H9 (cell line): ENCODE measurements at regions not wholly inside any gene's neighbourhood (a gene's known extent, or its start where the extent isn't known, plus 50 kb on each side); places are given as distances from the start of the nearest gene placed in this dataset.

Source experiments
- DNase-seq: peaks from one replicate; pipeline ENCODE4 v3.0.0-alpha.2; 2017
- H2AFZ ChIP-seq: one replicate; pipeline ENCODE4 v1.6.1; 2013; ENCODE audit warnings: mild to moderate bottlenecking, low read length, control low read depth, moderate library complexity
- H2AK5ac ChIP-seq: 2 replicates; pipeline ENCODE4 v1.6.1; 2013; ENCODE audit warnings: low read length, control low read depth, mixed read lengths; ENCODE audit not compliant: insufficient read length
- H2BK120ac ChIP-seq: one replicate; pipeline ENCODE4 v1.6.1; 2013; ENCODE audit warnings: low read depth, mild to moderate bottlenecking, low read length, control low read depth, inconsistent platforms; ENCODE audit not compliant: poor library complexity, severe bottlenecking
- H2BK12ac ChIP-seq: 2 replicates; pipeline ENCODE4 v1.6.1; 2013; ENCODE audit warnings: low read length, control low read depth, mixed read lengths, low read depth; ENCODE audit not compliant: insufficient read length
- H2BK15ac ChIP-seq: 2 replicates; pipeline ENCODE4 v1.6.1; 2013; ENCODE audit warnings: low read depth, low read length, control low read depth
- H2BK20ac ChIP-seq: one replicate; pipeline ENCODE4 v1.6.1; 2013; ENCODE audit warnings: low read depth, mild to moderate bottlenecking, low read length, control low read depth, inconsistent platforms; ENCODE audit not compliant: poor library complexity, severe bottlenecking
- H2BK5ac ChIP-seq: 2 replicates; pipeline ENCODE4 v1.6.1; 2013; ENCODE audit warnings: low read length, control low read depth, mixed read lengths; ENCODE audit not compliant: insufficient read length
- H3K14ac ChIP-seq: 2 replicates; pipeline ENCODE4 v1.6.1; 2013; ENCODE audit warnings: low read length, control low read depth; ENCODE audit not compliant: insufficient read depth
- H3K18ac ChIP-seq: 2 replicates; pipeline ENCODE4 v1.6.1; 2013; ENCODE audit warnings: low read depth, mild to moderate bottlenecking, mixed read lengths, low read length, control low read depth; ENCODE audit not compliant: insufficient read length
- H3K23ac ChIP-seq: 2 replicates; pipeline ENCODE4 v1.6.1; 2013; ENCODE audit warnings: low read length, control low read depth, mixed read lengths, low read depth; ENCODE audit not compliant: insufficient read length
- H3K23me2 ChIP-seq: 2 replicates; pipeline ENCODE4 v1.6.1; 2013; ENCODE audit warnings: low read depth, mild to moderate bottlenecking, mixed read lengths, low read length, control low read depth; ENCODE audit not compliant: insufficient read length, poor library complexity, severe bottlenecking
- H3K27ac ChIP-seq: 2 replicates; pipeline ENCODE4 v1.5.1; 2013; ENCODE audit warnings: low read length, control low read depth, mixed read lengths, low read depth; ENCODE audit not compliant: insufficient read length
- H3K27me3 ChIP-seq: 2 replicates; pipeline ENCODE4 v1.6.1; 2013; ENCODE audit warnings: low read length, control low read depth, inconsistent platforms; ENCODE audit not compliant: insufficient read depth
- H3K4ac ChIP-seq: 2 replicates; pipeline ENCODE4 v1.6.1; 2013; ENCODE audit warnings: low read depth, mild to moderate bottlenecking, control low read depth, inconsistent platforms, low read length, moderate library complexity
- H3K4me1 ChIP-seq: 2 replicates; pipeline ENCODE4 v1.6.1; 2013; ENCODE audit warnings: low read length, control low read depth, inconsistent platforms; ENCODE audit not compliant: insufficient read depth
- H3K4me2 ChIP-seq: 2 replicates; pipeline ENCODE4 v1.6.1; 2013; ENCODE audit warnings: low read length, control low read depth, mixed read lengths; ENCODE audit not compliant: insufficient read length, insufficient read depth
- H3K56ac ChIP-seq: 2 replicates; pipeline ENCODE4 v1.6.1; 2013; ENCODE audit warnings: low read depth, mild to moderate bottlenecking, mixed read lengths, low read length, control low read depth; ENCODE audit not compliant: insufficient read length
- H3K79me1 ChIP-seq: 2 replicates; pipeline ENCODE4 v1.6.1; 2013; ENCODE audit warnings: low read depth, mild to moderate bottlenecking, moderate library complexity, low read length, control low read depth, inconsistent platforms; ENCODE audit not compliant: insufficient read depth, poor library complexity, severe bottlenecking
- H3K79me2 ChIP-seq: 2 replicates; pipeline ENCODE4 v1.6.1; 2013; ENCODE audit warnings: low read length, control low read depth, inconsistent platforms; ENCODE audit not compliant: insufficient read depth
- H3K9ac ChIP-seq: 2 replicates; pipeline ENCODE4 v1.6.1; 2013; ENCODE audit warnings: low read length, control low read depth, mixed read lengths; ENCODE audit not compliant: insufficient read length; ENCODE audit errors: extremely low read depth
- H3K9me3 ChIP-seq: one replicate; pipeline ENCODE4 v1.6.1; 2013; ENCODE audit warnings: low read depth, low read length, inconsistent platforms; ENCODE audit not compliant: control insufficient read depth
- H3T11ph ChIP-seq: one replicate; pipeline ENCODE4 v1.6.1; 2013; ENCODE audit warnings: mild to moderate bottlenecking, low read length, control low read depth, inconsistent platforms
- H4K20me1 ChIP-seq: one replicate; pipeline ENCODE4 v1.6.1; 2013; ENCODE audit not compliant: control insufficient read depth, insufficient read length, insufficient read depth
- H4K5ac ChIP-seq: 2 replicates; pipeline ENCODE4 v1.6.1; 2013; ENCODE audit warnings: low read depth, mild to moderate bottlenecking, mixed read lengths, low read length, control low read depth; ENCODE audit not compliant: insufficient read length
- H4K8ac ChIP-seq: replicated peaks from 2 replicates; pipeline ENCODE4 v1.6.1; 2013; ENCODE audit warnings: low read length, control low read depth, mixed read lengths, low read depth; ENCODE audit not compliant: insufficient read length
- H4K91ac ChIP-seq: 2 replicates; pipeline ENCODE4 v1.6.1; 2013; ENCODE audit warnings: low read depth, mild to moderate bottlenecking, moderate library complexity, mixed read lengths, low read length, control low read depth; ENCODE audit not compliant: insufficient read length
- H3K27ac Mint-ChIP-seq, 3 experiments: 2 replicates in 2 of 3; 3 replicates in 1 of 3; pipeline ENCODE4 v1.8.0; 2020 to 2021; ENCODE audit warnings: mixed read lengths in 3 of 3, mild to moderate bottlenecking in 1 of 3, moderate library complexity in 1 of 3
- H3K27me3 Mint-ChIP-seq: 2 replicates; pipeline ENCODE4 v1.8.0; 2021; ENCODE audit warnings: low read depth, mild to moderate bottlenecking, moderate library complexity, mixed read lengths
- H3K36me3 Mint-ChIP-seq, 3 experiments: 2 replicates in 2 of 3; 3 replicates in 1 of 3; pipeline ENCODE4 v1.8.0; 2020 to 2021; ENCODE audit warnings: low read depth in 3 of 3, mixed read lengths in 3 of 3; ENCODE audit not compliant: insufficient read depth in 1 of 3
- H3K4me1 Mint-ChIP-seq, 2 experiments: 2 replicates each; pipeline ENCODE4 v1.8.0; 2020; ENCODE audit warnings: mixed read lengths in 2 of 2
- H3K4me3 Mint-ChIP-seq, 2 experiments: 2 replicates in 1 of 2; 3 replicates in 1 of 2; pipeline ENCODE4 v1.8.0; 2020 to 2021; ENCODE audit warnings: mild to moderate bottlenecking in 2 of 2, mixed read lengths in 2 of 2, moderate library complexity in 1 of 2
- H3K9me3 Mint-ChIP-seq, 2 experiments: 2 replicates in 1 of 2; 3 replicates in 1 of 2; pipeline ENCODE4 v1.8.0; 2020; ENCODE audit warnings: mild to moderate bottlenecking in 2 of 2, mixed read lengths in 2 of 2, moderate library complexity in 1 of 2
- CTCF ChIP-seq: fragments of 200-600 bp; sonication (generic); conservative IDR thresholded peaks from 3 replicates; pipeline ENCODE4 v1.8.0; 2021; ENCODE audit warnings: antibody characterized with exemption, mild to moderate bottlenecking
- WGBS: extraction: QIAGEN DNeasy Blood & Tissue Kit; methylation state at CpG from one replicate; pipeline ENCODE4 v1.1.7; 2013; ENCODE audit warnings: missing lambda C conversion rate, low lambda C conversion rate, mixed read lengths; ENCODE audit not compliant: insufficient read length; ENCODE audit errors: extremely low coverage; 5-methylcytosine and 5-hydroxymethylcytosine counted together

GRCh38 chr4:177612684-177613083 lies 170.4 kb upstream of the AGA start:
- Histone ChIP-seq H2BK15ac (no peak overlapping the region), H4K20me1 (no peaks in the 10 kb centered on the region), H2BK12ac (no peak overlapping the region), H3K9me3 (no peaks in the 10 kb centered on the region), H2BK5ac (no peak overlapping the region), H2AFZ (no peak overlapping the region), H3K18ac (no peak overlapping the region), H3K14ac (no peak overlapping the region), H3K4me2 (no peak overlapping the region), H2BK20ac (no peak overlapping the region), H3K79me1 (no peaks in the 10 kb centered on the region), H4K5ac (no peak overlapping the region), H2AK5ac (no peak overlapping the region), H3K4ac (no peak overlapping the region), H2BK120ac (no peak overlapping the region), H3K27ac (no peak overlapping the region), H3K23ac (no peak overlapping the region), H3K9ac (no peak overlapping the region), H4K91ac (no peak overlapping the region), H4K8ac (no peak overlapping the region), H3K56ac (no peak overlapping the region), H3T11ph (no peak overlapping the region), H3K23me2 (no peaks in the 10 kb centered on the region), H3K27me3 (no peaks in the 10 kb centered on the region), H3K4me1 (peaks cover 4% of the 10 kb centered on the region; the same call in 1 of the 2 replicates), H3K79me2 (no peaks in the 10 kb centered on the region)
- Mint-ChIP-seq H3K27ac (no peak overlapping the region; a peak in 1 of 7 replicates), H3K4me1 (peaks cover 12 to 14% of the 10 kb centered on the region in 2 experiments), H3K36me3 (peaks cover 0 to 1% (median 0%) of the 10 kb centered on the region in 3 experiments; a peak in 3 of 7 replicates), H3K4me3 (no peak overlapping the region), H3K27me3 (no peaks in the 10 kb centered on the region), H3K9me3 (peaks cover under 1% of the 10 kb centered on the region in 2 experiments; a peak in 2 of 5 replicates)
- DNase-seq, result no peak
- no peak for TF ChIP-seq CTCF
- WGBS, result no CpG with 5 or more reads among the region's 2 CpGs
